Trophoblast cell (in vitro differentiated cells and primary cell): ENCODE measurements at regions not wholly inside any gene's neighbourhood (a gene's known extent, or its start where the extent isn't known, plus 50 kb on each side); places are given as distances from the start of the nearest gene placed in this dataset.
"Not testable (repeated sequence)": the region's sequence is repeated elsewhere in the genome, so short reads cannot be mapped to it uniquely, and the experiment has no call there.

Experiments used
- DNase-seq, 2 donors: peaks; one replicate each; pipeline ENCODE4 v3.0.0-alpha.2; 2016
- H2AFZ ChIP-seq: 2 replicates; pipeline ENCODE4 v1.6.1; 2013; ENCODE audit warnings: low read length, moderate library complexity, mild to moderate bottlenecking; ENCODE audit not compliant: insufficient read depth, poor library complexity
- H2AK5ac ChIP-seq: 2 replicates; pipeline ENCODE4 v1.6.1; 2013; ENCODE audit warnings: mild to moderate bottlenecking, low read length
- H2BK120ac ChIP-seq: 2 replicates; pipeline ENCODE4 v1.6.1; 2013; ENCODE audit warnings: low read length, mild to moderate bottlenecking, moderate library complexity; ENCODE audit not compliant: insufficient read depth, poor library complexity
- H2BK12ac ChIP-seq: 2 replicates; pipeline ENCODE4 v1.6.1; 2013; ENCODE audit warnings: mild to moderate bottlenecking, low read length, moderate library complexity
- H2BK5ac ChIP-seq: 2 replicates; pipeline ENCODE4 v1.6.1; 2013; ENCODE audit warnings: low read length, low read depth, moderate library complexity, mild to moderate bottlenecking; ENCODE audit not compliant: poor library complexity
- H3K14ac ChIP-seq: 2 replicates; pipeline ENCODE4 v1.6.1; 2013; ENCODE audit warnings: mild to moderate bottlenecking, low read length
- H3K18ac ChIP-seq: 2 replicates; pipeline ENCODE4 v1.6.1; 2013; ENCODE audit warnings: mild to moderate bottlenecking, low read length
- H3K23ac ChIP-seq: 2 replicates; pipeline ENCODE4 v1.6.1; 2013; ENCODE audit warnings: low read length
- H3K27ac ChIP-seq: 2 replicates; pipeline ENCODE4 v1.5.1; 2013; ENCODE audit warnings: low read depth, mild to moderate bottlenecking, inconsistent platforms, low read length, moderate library complexity
- H3K27me3 ChIP-seq: 2 replicates; pipeline ENCODE4 v1.6.1; 2013; ENCODE audit warnings: inconsistent platforms, mild to moderate bottlenecking, low read length, moderate library complexity; ENCODE audit not compliant: insufficient read depth
- H3K36me3 ChIP-seq, 2 experiments: 1 replicate in 1 of 2; 2 replicates in 1 of 2; pipeline ENCODE4 v1.6.1; 2013; ENCODE audit warnings: low read length in 2 of 2, mild to moderate bottlenecking in 2 of 2, moderate library complexity in 1 of 2; ENCODE audit not compliant: insufficient read depth in 2 of 2, control insufficient read depth in 1 of 2
- H3K4ac ChIP-seq: 2 replicates; pipeline ENCODE4 v1.6.1; 2013; ENCODE audit warnings: low read depth, mild to moderate bottlenecking, low read length, moderate library complexity
- H3K4me1 ChIP-seq, 2 experiments: 1 replicate in 1 of 2; 2 replicates in 1 of 2; pipeline ENCODE4 v1.6.1; 2013; ENCODE audit warnings: low read length in 2 of 2, mild to moderate bottlenecking in 2 of 2, moderate library complexity in 1 of 2; ENCODE audit not compliant: insufficient read depth in 2 of 2, control insufficient read depth in 1 of 2
- H3K4me2 ChIP-seq: 2 replicates; pipeline ENCODE4 v1.6.1; 2013; ENCODE audit warnings: inconsistent platforms, mild to moderate bottlenecking, low read length, moderate library complexity
- H3K4me3 ChIP-seq: 2 replicates; pipeline ENCODE4 v1.5.1; 2013; ENCODE audit warnings: mild to moderate bottlenecking, low read depth, low read length, inconsistent platforms
- H3K79me1 ChIP-seq: one replicate; pipeline ENCODE4 v1.6.1; 2013; ENCODE audit warnings: low read length
- H3K79me2 ChIP-seq: 2 replicates; pipeline ENCODE4 v1.6.1; 2013; ENCODE audit warnings: low read length, mild to moderate bottlenecking; ENCODE audit not compliant: control insufficient read depth, insufficient read depth, poor library complexity
- H3K9ac ChIP-seq: 2 replicates; pipeline ENCODE4 v1.6.1; 2013; ENCODE audit warnings: mild to moderate bottlenecking, low read length
- H3K9me3 ChIP-seq: 2 replicates; pipeline ENCODE4 v1.6.1; 2013; ENCODE audit warnings: low read depth, mild to moderate bottlenecking, control low read depth, inconsistent platforms, low read length; ENCODE audit not compliant: insufficient read depth
- H4K12ac ChIP-seq: 2 replicates; pipeline ENCODE4 v1.6.1; 2013; ENCODE audit warnings: low read depth, mild to moderate bottlenecking, low read length, moderate library complexity
- H4K8ac ChIP-seq: 2 replicates; pipeline ENCODE4 v1.6.1; 2013; ENCODE audit warnings: low read depth, mild to moderate bottlenecking, low read length, moderate library complexity
- H4K91ac ChIP-seq: one replicate; pipeline ENCODE4 v1.6.1; 2013; ENCODE audit warnings: low read depth, mild to moderate bottlenecking, low read length, moderate library complexity
- WGBS: extraction: QIAGEN DNeasy Blood & Tissue Kit; methylation state at CpG from one replicate; pipeline ENCODE4 v1.1.7; 2013; ENCODE audit warnings: missing lambda C conversion rate; ENCODE audit not compliant: insufficient read length, insufficient coverage; ENCODE audit errors: extremely low coverage; 5-methylcytosine and 5-hydroxymethylcytosine counted together

DNA sequence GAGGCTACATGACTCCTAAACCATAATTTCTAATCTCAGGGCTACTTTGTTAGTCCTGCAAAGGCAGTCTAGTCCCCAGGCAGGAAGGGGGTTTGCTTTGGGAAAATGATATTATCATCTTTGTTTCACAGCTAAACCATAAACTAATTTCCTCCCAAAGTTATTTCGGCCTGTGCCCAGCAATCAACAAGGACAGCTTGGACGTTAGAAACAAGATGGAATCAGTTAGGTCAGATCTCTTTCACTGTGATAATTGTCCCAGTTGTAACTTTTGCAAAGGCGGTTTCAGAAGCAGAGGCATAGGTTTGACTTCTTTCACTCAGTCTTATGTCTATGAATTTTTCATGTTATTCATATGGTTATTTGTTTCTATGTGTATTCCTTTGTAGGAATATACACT lies 119.1 kb downstream of the PPIAL4G start:
- not testable (repeated sequence) for H2BK5ac ChIP-seq, H4K91ac ChIP-seq, H4K12ac ChIP-seq, H3K23ac ChIP-seq, H3K36me3 ChIP-seq, H3K4me2 ChIP-seq, H3K27ac ChIP-seq, H3K4me1 ChIP-seq, H3K9ac ChIP-seq, H2AFZ ChIP-seq, H3K4ac ChIP-seq, H3K9me3 ChIP-seq, H3K79me2 ChIP-seq, H2BK120ac ChIP-seq, H3K4me3 ChIP-seq, H2AK5ac ChIP-seq, H2BK12ac ChIP-seq, H4K8ac ChIP-seq, H3K79me1 ChIP-seq, H3K27me3 ChIP-seq, H3K18ac ChIP-seq, H3K14ac ChIP-seq, DNase-seq
- WGBS = no CpG with 5 or more reads among the region's 3 CpGs

GRCh38 chr1:148363439-148363810 lies 119.7 kb downstream of the PPIAL4G start:
- peaks cover 0 to 6% of the 10 kb centered on the region in 2 experiments for H3K4me1 ChIP-seq
- H2AFZ ChIP-seq = no peak overlapping the region
- no peak overlapping the region for H3K9ac ChIP-seq
- H3K79me2 ChIP-seq = no peaks in the 10 kb centered on the region
- H2BK120ac ChIP-seq = no peak overlapping the region
- DNase-seq = no peak
- no peaks in the 10 kb centered on the region for H3K9me3 ChIP-seq
- no peaks in the 10 kb centered on the region for H3K36me3 ChIP-seq
- no peak overlapping the region for H2BK12ac ChIP-seq
- H2BK5ac ChIP-seq = no peak overlapping the region
- H4K12ac ChIP-seq = no peak overlapping the region
- H3K23ac ChIP-seq = no peak overlapping the region
- no peak overlapping the region for H4K91ac ChIP-seq
- H3K18ac ChIP-seq = no peak overlapping the region
- H2AK5ac ChIP-seq = no peak overlapping the region
- H3K27me3 ChIP-seq = no peaks in the 10 kb centered on the region
- no peak overlapping the region for H3K27ac ChIP-seq
- no peak overlapping the region for H3K14ac ChIP-seq
- WGBS = no CpG with 5 or more reads among the region's 2 CpGs
- H3K4me2 ChIP-seq = no peak overlapping the region
- no peaks in the 10 kb centered on the region for H3K79me1 ChIP-seq
- H3K4ac ChIP-seq = no peak overlapping the region
- no peak overlapping the region for H3K4me3 ChIP-seq
- no peak overlapping the region for H4K8ac ChIP-seq

DNA sequence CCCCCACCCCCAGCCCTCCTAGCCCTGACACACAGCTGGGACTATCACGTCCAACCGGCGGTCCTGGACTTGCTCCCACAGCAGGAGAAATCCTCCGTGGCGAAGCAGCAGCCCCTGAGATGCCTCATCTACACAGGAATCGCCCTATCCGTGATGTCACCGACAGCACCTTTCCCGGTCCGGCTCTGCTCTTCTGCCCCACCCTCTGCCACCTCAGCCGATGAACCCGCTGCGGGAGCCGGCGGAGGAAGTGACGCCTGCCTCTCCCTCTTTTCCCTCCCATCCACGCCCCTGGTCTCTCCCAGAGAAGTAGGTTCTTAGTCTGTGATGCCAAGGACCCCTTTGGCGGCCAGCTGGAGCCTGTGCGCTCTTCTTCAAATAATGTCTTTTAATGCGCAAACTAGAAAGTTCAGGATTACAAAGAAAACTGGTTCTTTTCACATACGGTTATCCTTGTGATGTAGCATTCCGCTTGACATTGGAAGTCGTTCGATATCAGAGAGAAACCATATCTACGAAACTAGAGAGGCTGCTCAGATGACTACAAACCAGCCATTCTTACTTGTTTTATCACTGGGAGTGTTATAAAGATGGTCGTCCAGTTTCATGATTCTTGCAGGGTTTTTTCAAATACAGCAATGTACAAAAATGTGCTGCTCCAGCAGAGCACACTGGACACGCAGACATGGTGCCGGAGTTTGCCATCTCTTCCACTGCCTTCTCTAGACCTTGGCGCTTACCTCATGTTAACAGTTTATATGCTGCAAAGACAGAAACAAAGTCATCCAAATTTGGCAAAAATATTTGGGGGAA lies 120.3 kb downstream of the PPIAL4G start:
- H3K23ac ChIP-seq = no peak overlapping the region
- H4K91ac ChIP-seq = no peak overlapping the region
- H3K18ac ChIP-seq = no peak overlapping the region
- no peaks in the 10 kb centered on the region for H3K79me2 ChIP-seq
- no peak overlapping the region for H2AK5ac ChIP-seq
- H2BK120ac ChIP-seq = no peak overlapping the region
- no peak overlapping the region for H3K14ac ChIP-seq
- no peak overlapping the region for H2BK12ac ChIP-seq
- no peak overlapping the region for H3K4ac ChIP-seq
- peaks cover 0 to 6% of the 10 kb centered on the region in 2 experiments for H3K4me1 ChIP-seq
- H3K36me3 ChIP-seq = no peaks in the 10 kb centered on the region
- H3K4me3 ChIP-seq = peak overlapping the region; percentile 55
- H2BK5ac ChIP-seq = no peak overlapping the region
- H2AFZ ChIP-seq = peak overlapping the region; percentile 40
- H4K8ac ChIP-seq = peak overlapping the region; percentile 64
- H3K79me1 ChIP-seq = no peaks in the 10 kb centered on the region
- DNase-seq = peak; percentile 51 to 76
- H3K9me3 ChIP-seq = no peaks in the 10 kb centered on the region
- H3K27me3 ChIP-seq = no peaks in the 10 kb centered on the region
- WGBS = no CpG with 5 or more reads among the region's 29 CpGs
- H3K4me2 ChIP-seq = peak overlapping the region; percentile 59
- no peak overlapping the region for H3K27ac ChIP-seq
- H4K12ac ChIP-seq = no peak overlapping the region
- H3K9ac ChIP-seq = no peak overlapping the region

GRCh38 chr1:148362216-148362611 lies 120.9 kb downstream of the PPIAL4G start:
- Histone ChIP-seq H2BK12ac (no peak overlapping the region), H3K79me2 (no peaks in the 10 kb centered on the region), H3K4me3 (no peak overlapping the region), H4K12ac (no peak overlapping the region), H3K27me3 (no peaks in the 10 kb centered on the region), H2BK120ac (no peak overlapping the region), H3K4me2 (peak overlapping the region; percentile 59), H3K14ac (no peak overlapping the region), H2AK5ac (no peak overlapping the region), H3K9me3 (no peaks in the 10 kb centered on the region), H4K91ac (no peak overlapping the region), H4K8ac (no peak overlapping the region), H3K4me1 (peaks cover 0 to 6% of the 10 kb centered on the region in 2 experiments), H3K27ac (no peak overlapping the region), H2AFZ (peak overlapping the region; percentile 40), H2BK5ac (no peak overlapping the region), H3K79me1 (no peaks in the 10 kb centered on the region), H3K4ac (no peak overlapping the region), H3K36me3 (no peaks in the 10 kb centered on the region), H3K9ac (no peak overlapping the region), H3K23ac (no peak overlapping the region), H3K18ac (no peak overlapping the region)
- no CpG with 5 or more reads among the region's 20 CpGs for WGBS
- DNase-seq = no peak
